Jurkat, Clone E6-1 (cell line): ENCODE measurements at regions not wholly inside any gene's neighbourhood (a gene's known extent, or its start where the extent isn't known, plus 50 kb on each side); places are given as distances from the start of the nearest gene placed in this dataset.

Experiments used
- DNase-seq: peaks from one replicate; pipeline ENCODE4 v3.0.0-alpha.2; 2011; ENCODE audit warnings: low read depth, low spot score
- H3K4me3 ChIP-seq: 2 replicates; pipeline ENCODE4 v1.5.1; 2011; ENCODE audit warnings: mild to moderate bottlenecking, low read length, control low read depth, moderate library complexity

GRCh38 chr5:117094114-117094815, 519.6 kb upstream of the SEMA6A start:
- H3K4me3 ChIP-seq, result no peak overlapping the region

GRCh38 chr5:117093653-117094052, 519.0 kb upstream of the SEMA6A start:
- no peak for DNase-seq
- H3K4me3 ChIP-seq, result no peak overlapping the region

More at GRCh38 chr5:117094114-117094815, 519.6 kb upstream of the SEMA6A start:
- no peak for DNase-seq

GRCh38 chr5:117089001-117089400, 514.4 kb upstream of the SEMA6A start:
- no peak for DNase-seq
- no peak overlapping the region for H3K4me3 ChIP-seq

- DNase-seq, result no peak
Observed at GRCh38 chr5:117088176-117088575, 513.6 kb upstream of the SEMA6A start.

GRCh38 chr5:117084067-117084466, 509.4 kb upstream of the SEMA6A start:
- DNase-seq, result no peak
- no peak overlapping the region for H3K4me3 ChIP-seq

More at GRCh38 chr5:117088176-117088575, 513.6 kb upstream of the SEMA6A start:
- no peak overlapping the region for H3K4me3 ChIP-seq

- DNase-seq, result no peak
- H3K4me3 ChIP-seq, result no peak overlapping the region
Observed at GRCh38 chr5:117082977-117083376, 508.4 kb upstream of the SEMA6A start.

- DNase-seq, result no peak
- no peak overlapping the region for H3K4me3 ChIP-seq
Observed at GRCh38 chr5:117077142-117077541, 502.5 kb upstream of the SEMA6A start.

GRCh38 chr5:117072439-117072838, 497.8 kb upstream of the SEMA6A start:
- DNase-seq, result no peak
- no peak overlapping the region for H3K4me3 ChIP-seq

GRCh38 chr5:117065800-117066199, 491.2 kb upstream of the SEMA6A start:
- no peak for DNase-seq
- no peak overlapping the region for H3K4me3 ChIP-seq

- DNase-seq, result no peak
- H3K4me3 ChIP-seq, result no peak overlapping the region
Observed at GRCh38 chr5:117065161-117065560, 490.5 kb upstream of the SEMA6A start.

GRCh38 chr5:117060099-117060498, 485.5 kb upstream of the SEMA6A start:
- no peak overlapping the region for H3K4me3 ChIP-seq
- no peak for DNase-seq

GRCh38 chr5:117058740-117059139, 484.1 kb upstream of the SEMA6A start:
- no peak overlapping the region for H3K4me3 ChIP-seq
- DNase-seq, result no peak

GRCh38 chr5:117055517-117055916, 480.9 kb upstream of the SEMA6A start:
- no peak for DNase-seq

GRCh38 chr5:117054911-117055310, 480.3 kb upstream of the SEMA6A start:
- no peak for DNase-seq
- no peak overlapping the region for H3K4me3 ChIP-seq

More at GRCh38 chr5:117055517-117055916, 480.9 kb upstream of the SEMA6A start:
- H3K4me3 ChIP-seq, result no peak overlapping the region

GRCh38 chr5:117054141-117054540, 479.5 kb upstream of the SEMA6A start:
- DNase-seq, result no peak
- no peak overlapping the region for H3K4me3 ChIP-seq

- DNase-seq, result no peak
- no peak overlapping the region for H3K4me3 ChIP-seq
Observed at GRCh38 chr5:117041926-117042595, 467.4 kb upstream of the SEMA6A start.

- no peak overlapping the region for H3K4me3 ChIP-seq
- DNase-seq, result no peak
Observed at GRCh38 chr5:117039035-117039434, 464.4 kb upstream of the SEMA6A start.

- H3K4me3 ChIP-seq, result no peak overlapping the region
- no peak for DNase-seq
Observed at GRCh38 chr5:117027384-117027783, 452.8 kb upstream of the SEMA6A start.

GRCh38 chr5:117020999-117021398, 446.4 kb upstream of the SEMA6A start:
- H3K4me3 ChIP-seq, result no peak overlapping the region
- DNase-seq, result no peak

- H3K4me3 ChIP-seq, result no peak overlapping the region
- no peak for DNase-seq
Observed at GRCh38 chr5:117013280-117013877, 438.8 kb upstream of the SEMA6A start.
